Panc1 (cell line): ENCODE measurements at regions not wholly inside any gene's neighbourhood (a gene's known extent, or its start where the extent isn't known, plus 50 kb on each side); places are given as distances from the start of the nearest gene placed in this dataset.

Source experiments
- CTCF ChIP-seq: fragments of 450-650 bp; IDR thresholded peaks from 2 replicates; pipeline ENCODE4 v1.5.1; 2017; ENCODE audit warnings: mild to moderate bottlenecking
- POLR2AphosphoS5 ChIP-seq: IDR thresholded peaks from 2 replicates; pipeline ENCODE4 v1.6.1; 2012; ENCODE audit warnings: mild to moderate bottlenecking, low read depth, low read length, moderate library complexity
- REST ChIP-seq, 2 experiments: IDR thresholded peaks; 2 replicates each; pipeline ENCODE4 v1.6.1; 2011 to 2012; ENCODE audit warnings: low read depth in 2 of 2, control low read depth in 1 of 2, low read length in 1 of 2, mild to moderate bottlenecking in 1 of 2, moderate library complexity in 1 of 2; ENCODE audit not compliant: insufficient read depth in 1 of 2

- TF ChIP-seq POLR2AphosphoS5 = no peak
- no peak for TF ChIP-seq CTCF
- TF ChIP-seq REST (IDR thresholded peaks at IDR 0.05; ENCODE audit: insufficient read depth in 1 of 2, low read depth in 2 of 2, low read length in 1 of 2) = no peak
Measured at GRCh38 chr13:104868806-104869205, 1666.7 kb downstream of the EFNB2 start.
